HG02798 (cell line): ENCODE measurements at regions not wholly inside any gene's neighbourhood (a gene's known extent, or its start where the extent isn't known, plus 50 kb on each side); places are given as distances from the start of the nearest gene placed in this dataset.

Experiments
- ATAC-seq: cut with Tn5 transposase; IDR thresholded peaks from one replicate; pipeline ENCODE4 v1.9.1; 2021; ENCODE audit warnings: mild to moderate bottlenecking; ENCODE audit not compliant: unreplicated experiment, poor library complexity

- no peak for ATAC-seq
These were observed 832.6 kb upstream of the SLITRK5 start for GRCh38 chr13:86838411-86839120.

GRCh38 chr13:86839221-86839620 lies 832.0 kb upstream of the SLITRK5 start:
- ATAC-seq, result no peak

GRCh38 chr13:86840250-86841191 lies 830.6 kb upstream of the SLITRK5 start:
- ATAC-seq, result no peak

GRCh38 chr13:86841264-86841663 lies 829.9 kb upstream of the SLITRK5 start:
- no peak for ATAC-seq

- ATAC-seq, result no peak
These were observed 824.7 kb upstream of the SLITRK5 start for GRCh38 chr13:86846501-86846900.

- no peak for ATAC-seq
These were observed 822.5 kb upstream of the SLITRK5 start for GRCh38 chr13:86848716-86849115.

GRCh38 chr13:86856991-86857390 lies 814.2 kb upstream of the SLITRK5 start:
- no peak for ATAC-seq

- ATAC-seq, result no peak
These were observed 813.0 kb upstream of the SLITRK5 start for GRCh38 chr13:86858216-86858615.

GRCh38 chr13:86862137-86862536 lies 809.0 kb upstream of the SLITRK5 start:
- ATAC-seq, result no peak

GRCh38 chr13:86864376-86864775 lies 806.8 kb upstream of the SLITRK5 start:
- no peak for ATAC-seq

GRCh38 chr13:86870444-86870843 lies 800.7 kb upstream of the SLITRK5 start:
- ATAC-seq, result no peak

GRCh38 chr13:86877441-86877840 lies 793.7 kb upstream of the SLITRK5 start:
- no peak for ATAC-seq

- ATAC-seq, result no peak
These were observed 792.4 kb upstream of the SLITRK5 start for GRCh38 chr13:86878781-86879180.

- no peak for ATAC-seq
These were observed 789.8 kb upstream of the SLITRK5 start for GRCh38 chr13:86881390-86881789.

- no peak for ATAC-seq
These were observed 789.1 kb upstream of the SLITRK5 start for GRCh38 chr13:86882107-86882506.

GRCh38 chr13:86882835-86883234 lies 788.3 kb upstream of the SLITRK5 start:
- ATAC-seq, result no peak

- ATAC-seq, result no peak
These were observed 778.8 kb upstream of the SLITRK5 start for GRCh38 chr13:86892330-86892729.

GRCh38 chr13:86900906-86901305 lies 770.3 kb upstream of the SLITRK5 start:
- ATAC-seq, result no peak

GRCh38 chr13:86906127-86906874 lies 764.9 kb upstream of the SLITRK5 start:
- ATAC-seq, result no peak

- no peak for ATAC-seq
These were observed 764.0 kb upstream of the SLITRK5 start for GRCh38 chr13:86907156-86907555.

- no peak for ATAC-seq
These were observed 761.9 kb upstream of the SLITRK5 start for GRCh38 chr13:86909318-86909717.
